ENCODE measurements at regions not wholly inside any gene's neighbourhood (a gene's known extent, or its start where the extent isn't known, plus 50 kb on each side); places are given as distances from the start of the nearest gene placed in this dataset.

GRCh38 chr7:68694656-68695055 is 903.6 kb upstream of the AUTS2 start:
- TF ChIP-seq CTCF (IDR thresholded peaks at IDR 0.05; ENCODE audit: low read depth, low read length, poor library complexity, severe bottlenecking) (no peak), EZH2phosphoT487 (IDR thresholded peaks at IDR 0.05; ENCODE audit: borderline replicate concordance, low read length) (no peak)

Data from DOHH2 (cell line).